DMS153 treated with DMSO at 0.1 percent for 48 hours (cell line): ENCODE measurements at regions not wholly inside any gene's neighbourhood (a gene's known extent, or its start where the extent isn't known, plus 50 kb on each side); places are given as distances from the start of the nearest gene placed in this dataset.

Source experiments
- DNase-seq: peaks from one replicate; lab custom pipeline; 2025; ENCODE audit not compliant: unreplicated experiment; lab: John Stamatoyannopoulos, UW

DNA sequence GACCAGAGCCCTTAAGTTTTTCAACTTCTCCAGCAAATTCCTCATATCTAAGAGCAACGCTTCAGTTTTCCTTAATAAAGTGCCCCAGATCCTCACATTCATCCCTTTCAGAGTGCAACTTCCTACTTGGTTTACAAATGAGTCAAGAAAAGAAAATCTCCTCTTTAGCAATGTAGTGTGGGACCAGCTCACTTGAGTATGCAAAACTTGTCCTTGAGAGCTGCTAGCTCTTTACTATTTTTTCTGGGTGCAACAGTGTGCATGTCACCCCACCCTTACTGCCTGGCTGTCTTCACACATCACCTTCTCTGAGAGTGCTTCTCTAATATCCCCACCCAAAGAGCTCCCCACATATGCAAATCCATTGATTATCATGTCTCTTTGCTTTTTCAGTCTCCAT is 203.1 kb upstream of the CAMK1G start:
- DNase-seq = no peak

DNA sequence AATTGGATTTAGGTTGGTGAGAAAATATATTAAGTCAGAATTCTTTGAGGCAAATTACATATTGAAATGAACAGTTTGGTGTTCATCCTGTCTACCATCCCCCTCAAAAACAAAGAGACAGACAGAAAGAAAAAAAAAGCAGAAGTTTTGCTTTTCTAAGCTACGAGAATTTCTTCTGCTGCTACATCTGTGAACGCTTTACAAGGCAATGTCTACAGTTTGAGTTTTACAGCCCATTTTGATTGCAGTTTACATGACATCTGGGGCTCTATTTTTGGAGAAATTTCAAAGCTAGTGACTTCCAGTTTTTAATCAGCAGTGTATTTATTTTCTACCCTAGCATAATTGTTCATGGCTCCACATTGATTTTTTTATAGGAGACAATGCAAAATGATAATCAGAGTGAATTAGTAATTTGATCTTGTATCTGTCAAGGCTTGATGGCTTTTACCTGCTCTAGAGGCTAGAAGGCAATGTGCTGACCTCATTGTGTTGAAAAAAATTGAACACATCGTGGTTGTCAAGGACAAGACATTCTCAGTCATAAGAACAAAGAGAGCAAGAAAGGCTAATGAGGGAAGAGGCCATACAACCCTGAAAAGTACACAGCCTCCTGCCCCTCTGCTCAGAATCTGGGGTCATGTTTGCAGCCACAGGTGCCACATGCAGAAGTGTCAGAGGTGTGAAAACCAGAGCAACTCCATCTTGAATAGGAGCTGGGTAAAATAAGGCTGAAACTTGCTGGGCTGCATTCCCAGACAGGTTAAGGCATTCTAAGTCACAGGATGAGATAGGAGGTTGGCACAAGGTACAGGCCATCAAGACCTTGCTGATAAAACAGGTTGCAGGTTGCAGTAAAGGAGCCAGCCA is 201.0 kb upstream of the CAMK1G start:
- DNase-seq = no peak

DNA sequence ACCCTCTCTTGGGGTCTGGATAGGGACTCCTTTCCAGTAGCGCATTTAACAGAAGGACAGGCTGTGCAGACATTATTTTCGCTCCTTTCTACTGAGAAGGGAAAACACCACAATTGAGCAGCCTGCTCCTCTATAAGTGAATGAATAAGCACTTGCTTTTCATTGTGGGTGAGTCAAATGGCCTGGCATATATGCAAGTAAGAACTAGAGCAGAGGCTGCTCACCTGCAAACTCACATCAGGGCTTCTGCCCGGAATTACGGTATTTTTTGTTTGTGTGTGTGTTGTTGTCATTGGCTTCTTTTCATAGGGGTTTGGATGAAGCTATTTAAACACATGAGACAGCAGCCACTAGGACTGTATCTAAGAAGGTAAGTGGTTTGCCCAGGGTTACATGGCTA is 200.1 kb upstream of the CAMK1G start:
- DNase-seq = no peak

DNA sequence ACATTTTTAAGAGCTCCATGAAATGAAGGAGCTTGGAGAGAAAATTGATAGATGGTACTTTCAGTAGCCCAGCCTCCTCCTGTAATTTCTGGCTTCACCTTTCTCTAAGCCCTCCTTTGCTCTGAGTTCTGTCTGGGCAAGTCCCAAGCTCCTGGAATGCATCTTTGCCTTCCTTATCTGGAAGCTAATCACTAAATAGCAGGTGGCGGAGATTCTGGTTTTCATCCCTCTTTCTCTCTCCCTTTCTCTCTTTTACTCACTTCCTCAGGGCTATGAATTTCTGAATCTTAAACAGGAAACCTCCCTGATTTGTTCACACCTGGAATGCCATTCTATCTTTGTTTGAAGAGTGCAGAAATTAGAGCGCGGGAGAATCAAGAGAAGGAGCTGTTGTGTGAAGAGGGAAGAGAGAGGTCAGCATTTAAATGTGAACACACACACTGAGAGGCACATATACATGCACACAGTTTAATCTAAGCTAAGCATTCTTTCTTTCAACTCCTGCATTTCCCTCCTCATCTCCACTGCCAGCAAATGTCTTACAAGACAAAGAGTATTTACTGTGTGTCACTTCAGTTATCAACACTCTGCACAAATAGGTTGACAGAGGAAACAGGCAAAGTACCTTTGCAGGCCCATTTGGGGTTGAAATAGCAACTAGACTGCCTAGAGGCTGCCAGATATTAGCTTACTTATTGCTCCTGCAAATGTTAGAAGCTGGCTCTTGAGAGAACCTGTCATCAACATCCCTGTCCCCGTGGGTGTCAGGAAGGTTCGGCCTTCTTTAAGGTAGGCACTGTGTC is 199.4 kb upstream of the CAMK1G start:
- DNase-seq = no peak

DNA sequence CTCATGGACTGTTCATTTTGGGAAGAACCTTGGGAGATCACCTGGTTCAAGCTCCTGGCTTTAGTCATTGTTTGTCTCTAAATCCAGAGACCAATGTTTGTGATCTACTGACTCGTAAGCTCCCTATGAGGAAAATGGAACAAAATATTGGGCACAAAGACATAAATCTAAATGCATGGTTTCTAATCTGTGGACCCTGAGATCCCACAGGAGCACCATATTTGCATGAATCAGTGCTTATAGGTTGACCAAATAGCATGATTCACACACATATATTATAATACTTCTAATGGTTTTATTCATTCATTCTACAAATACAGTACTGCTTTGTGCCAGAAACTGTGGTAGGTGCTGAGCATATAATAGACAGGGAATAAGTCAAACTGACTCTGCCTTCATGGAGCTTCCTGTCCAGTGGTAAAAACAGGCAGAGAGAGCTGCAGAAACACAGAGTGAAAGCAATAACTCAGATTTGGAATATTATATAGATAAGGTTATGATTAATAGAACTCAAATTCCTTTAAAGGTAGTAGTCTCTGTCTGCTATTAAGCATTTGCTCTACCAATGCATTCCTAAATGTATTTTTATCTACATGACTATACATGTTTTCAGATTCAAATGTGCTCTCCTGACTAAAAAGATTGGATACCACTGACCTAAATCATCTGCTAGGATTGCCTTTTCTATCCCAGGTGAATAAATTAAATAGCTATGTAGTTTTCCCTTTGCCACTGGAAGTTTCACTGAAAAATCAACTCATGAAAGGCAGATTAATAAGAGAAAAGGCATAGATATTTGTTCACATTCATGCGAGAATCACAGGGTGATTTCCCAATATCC is 198.6 kb upstream of the CAMK1G start:
- DNase-seq = no peak

DNA sequence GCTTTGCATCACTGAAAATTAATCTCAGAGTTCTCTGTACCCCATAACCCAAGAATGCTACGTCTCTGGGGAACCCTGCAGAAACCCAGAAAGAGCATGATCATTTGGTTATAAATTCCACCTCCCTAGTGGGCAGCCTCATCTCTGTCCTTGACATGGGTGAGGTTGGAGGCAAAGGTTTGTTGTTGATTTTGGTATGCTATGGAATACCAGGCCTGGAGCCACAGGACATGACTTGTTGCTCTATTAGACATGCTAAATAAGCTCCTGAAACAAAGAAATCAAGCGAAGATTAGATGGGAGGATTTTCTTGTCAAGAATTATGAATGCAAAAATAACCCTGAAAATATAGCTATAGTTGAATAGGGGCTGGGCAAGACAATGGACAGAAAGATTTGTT is 197.4 kb upstream of the CAMK1G start:
- no peak for DNase-seq

DNA sequence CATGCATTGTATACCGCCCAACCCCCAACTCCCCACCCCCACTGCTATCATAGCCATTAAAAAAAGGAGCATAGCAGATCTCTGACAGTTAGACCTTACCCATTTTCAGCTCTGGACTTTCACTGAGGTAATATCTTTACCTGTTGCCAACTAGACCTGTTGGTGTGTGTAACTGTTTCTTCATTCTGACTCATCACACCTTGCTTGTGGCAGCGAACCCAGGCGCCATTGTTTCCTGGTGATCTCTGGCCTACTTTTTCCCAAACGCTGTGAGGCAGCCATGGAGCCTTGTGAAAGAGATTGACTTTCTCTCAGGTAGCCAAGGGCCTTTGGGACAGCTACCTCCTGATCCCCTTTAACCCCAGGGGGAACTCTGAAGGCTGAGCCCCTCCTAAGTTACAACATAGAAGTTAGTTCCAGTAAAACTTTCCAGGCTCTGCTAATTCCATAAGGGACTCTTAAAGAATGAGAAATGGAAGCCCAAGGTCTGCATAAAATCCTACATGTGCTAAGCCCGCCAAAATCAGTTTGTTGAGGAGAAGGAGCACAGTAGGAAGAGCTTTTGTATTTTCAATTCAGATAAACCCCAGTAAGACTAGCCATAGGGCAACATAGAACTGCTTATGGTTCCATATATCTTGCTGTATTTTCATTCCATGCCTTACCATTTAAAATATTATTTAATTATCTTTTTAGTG is 196.1 kb upstream of the CAMK1G start:
- DNase-seq = no peak

DNA sequence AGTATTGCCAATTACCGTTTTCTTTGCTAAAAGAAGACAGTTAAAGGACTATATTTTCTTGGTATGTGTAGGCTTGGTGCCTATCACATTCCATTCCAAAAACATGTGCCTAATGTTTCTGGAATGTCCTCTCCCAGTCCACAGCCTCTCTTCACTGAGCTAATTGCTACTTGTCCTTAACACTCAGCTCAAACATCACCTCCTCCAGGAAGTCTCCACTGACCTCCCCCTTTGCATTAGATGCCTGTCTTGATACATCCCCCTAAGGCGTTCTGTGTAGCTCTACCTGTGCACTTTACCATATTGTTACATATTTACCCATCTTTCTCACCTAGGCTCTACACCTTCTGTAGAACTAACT is 195.6 kb upstream of the CAMK1G start:
- DNase-seq = no peak

DNA sequence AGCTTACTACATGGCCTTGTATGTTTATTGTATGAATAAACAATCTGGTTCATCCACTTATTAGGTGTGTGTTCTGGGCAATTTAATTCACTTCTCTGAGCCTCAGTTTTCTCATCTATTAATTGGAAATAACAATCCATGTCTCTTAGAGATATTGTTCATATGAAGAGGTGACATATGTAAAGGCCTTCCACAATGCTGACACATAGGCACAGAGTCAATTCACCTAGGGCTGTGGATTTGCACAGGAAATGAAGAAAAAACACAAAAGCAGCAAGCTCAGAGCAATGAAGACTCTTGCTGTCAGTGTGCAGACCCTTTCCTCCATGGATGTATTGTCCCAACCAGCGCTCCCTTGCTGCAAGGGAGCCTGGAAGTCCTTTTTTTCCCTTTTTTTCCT is 195.2 kb upstream of the CAMK1G start:
- DNase-seq = no peak

DNA sequence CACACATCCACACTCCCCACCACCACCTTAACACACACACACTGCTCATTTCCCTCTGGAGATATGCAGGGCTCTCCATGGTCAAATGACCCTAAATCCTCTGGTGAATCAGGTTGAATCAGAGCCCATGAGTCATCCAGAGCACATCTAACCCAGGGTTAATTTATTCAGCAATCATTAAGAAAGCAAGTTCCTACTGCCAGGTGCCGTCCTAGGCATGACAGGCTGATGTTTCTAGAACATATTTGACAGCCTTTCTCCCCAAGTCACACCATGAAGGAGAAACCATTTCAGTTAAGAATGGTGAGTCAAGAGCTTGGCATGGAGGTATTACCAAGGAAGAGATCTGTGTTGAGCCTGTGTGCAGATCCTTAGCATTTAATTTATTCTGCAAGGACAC is 194.3 kb upstream of the CAMK1G start:
- DNase-seq = no peak

DNA sequence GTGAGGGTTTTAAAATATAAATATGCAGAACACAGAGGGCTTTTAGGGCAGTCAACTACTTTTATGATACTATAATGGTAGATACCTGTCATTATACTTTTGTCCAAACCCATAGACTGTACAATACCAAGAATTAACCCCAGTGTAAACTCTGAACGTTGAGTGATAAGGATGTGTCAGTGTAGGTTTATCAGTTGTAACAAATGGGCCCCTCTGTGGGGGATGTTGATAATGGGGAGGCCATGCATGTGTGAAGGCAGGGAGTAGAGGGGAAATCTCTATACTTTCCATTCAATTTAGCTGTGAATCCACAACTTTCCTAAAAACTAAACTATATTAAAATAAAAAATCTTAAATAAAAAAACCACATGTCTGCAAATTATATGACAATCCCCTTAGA is 193.5 kb upstream of the CAMK1G start:
- no peak for DNase-seq

DNA sequence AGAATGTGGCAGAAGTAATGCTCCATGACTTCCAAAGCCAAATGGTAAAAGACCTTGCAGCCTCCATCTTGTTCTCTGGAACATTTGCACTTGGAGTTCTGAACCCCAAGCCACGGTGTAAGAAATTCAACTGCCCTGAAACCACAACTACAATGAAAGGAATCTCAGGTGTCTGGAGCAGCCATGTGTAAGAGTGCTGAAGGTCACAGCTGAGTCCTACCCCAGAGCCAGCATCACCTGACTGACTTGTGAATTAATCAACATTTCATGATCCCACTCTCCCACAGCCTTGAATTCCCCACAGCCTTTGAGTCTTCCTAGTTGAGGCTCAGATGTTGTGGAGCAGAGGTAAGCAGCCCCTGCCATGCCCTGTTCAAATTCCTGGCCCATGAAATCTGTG is 192.8 kb upstream of the CAMK1G start:
- DNase-seq = no peak

DNA sequence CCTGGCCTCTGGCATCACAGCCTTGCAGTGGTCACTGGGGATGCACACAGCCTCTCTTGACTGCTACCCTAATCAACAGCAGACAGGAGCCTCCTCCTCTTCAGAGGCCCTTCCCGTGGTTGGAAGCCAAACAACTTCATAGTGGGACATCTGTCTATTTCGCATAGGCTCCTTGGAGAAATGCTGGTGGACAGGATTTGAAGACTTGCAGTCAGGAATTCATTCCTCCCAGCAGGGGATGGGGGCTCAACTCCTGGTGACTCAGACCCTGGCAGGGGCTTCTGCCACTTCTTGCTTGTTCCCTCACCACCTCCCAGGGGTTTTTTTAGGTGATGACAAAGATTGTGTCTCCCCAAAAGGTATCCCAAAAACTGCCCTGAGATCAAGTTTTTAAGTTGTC is 191.7 kb upstream of the CAMK1G start:
- no peak for DNase-seq

DNA sequence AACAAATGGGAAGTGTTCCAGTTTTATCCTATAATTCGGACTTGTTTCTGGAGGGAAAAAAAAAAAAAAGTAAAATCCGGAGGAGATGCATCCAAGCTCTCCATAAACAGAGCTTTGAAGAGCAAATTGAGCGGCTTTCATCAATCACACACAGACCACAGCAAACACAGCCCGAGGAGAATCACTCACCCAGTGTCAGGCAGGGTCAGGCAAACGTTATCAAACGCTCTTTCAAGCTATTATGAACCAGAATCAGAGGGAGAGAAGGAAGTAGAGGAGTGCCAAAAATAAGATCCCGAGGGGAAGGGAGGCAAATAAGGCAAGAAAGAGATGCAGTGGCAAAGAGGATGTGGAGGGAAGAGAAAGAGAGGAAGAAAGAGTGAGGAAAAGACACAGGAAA is 188.3 kb upstream of the CAMK1G start:
- no peak for DNase-seq

DNA sequence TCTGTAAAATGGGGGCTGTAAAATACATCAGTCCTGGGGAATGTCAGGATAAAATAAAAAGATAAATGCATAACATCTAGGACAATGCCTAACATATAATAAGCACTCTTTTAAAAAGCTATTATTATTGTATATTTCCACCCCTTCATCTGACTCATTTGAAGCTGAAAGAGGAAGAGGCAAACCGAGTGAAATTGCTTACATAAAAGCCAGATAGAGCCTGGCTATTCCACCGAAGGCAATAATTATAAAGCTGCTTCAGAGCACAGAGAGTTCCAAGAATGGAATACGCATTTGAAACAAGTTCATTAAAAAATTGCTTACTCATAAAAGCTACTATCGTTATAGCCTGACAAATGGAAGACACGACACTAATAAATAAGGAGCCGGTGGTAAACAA is 186.1 kb upstream of the CAMK1G start:
- DNase-seq = no peak

DNA sequence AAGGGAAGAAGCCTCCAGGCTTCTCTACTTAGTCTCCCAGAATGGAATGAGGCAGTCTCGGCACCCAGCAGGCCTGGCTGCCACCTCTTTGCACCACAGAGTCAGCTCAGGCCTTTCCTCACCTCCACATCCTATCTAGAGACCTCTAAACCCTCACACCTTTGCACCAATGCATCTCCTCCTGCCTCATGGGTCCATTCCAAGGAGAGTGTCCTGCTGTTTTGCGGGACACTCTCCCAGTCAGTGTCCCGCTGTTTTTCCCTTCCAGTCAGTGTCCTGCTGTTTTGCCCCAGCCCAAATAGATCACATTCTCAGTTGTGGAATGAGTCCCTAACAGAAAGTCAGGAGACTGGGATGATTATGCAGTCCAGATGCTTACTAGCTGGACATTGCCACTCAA is 185.6 kb upstream of the CAMK1G start:
- DNase-seq = no peak

DNA sequence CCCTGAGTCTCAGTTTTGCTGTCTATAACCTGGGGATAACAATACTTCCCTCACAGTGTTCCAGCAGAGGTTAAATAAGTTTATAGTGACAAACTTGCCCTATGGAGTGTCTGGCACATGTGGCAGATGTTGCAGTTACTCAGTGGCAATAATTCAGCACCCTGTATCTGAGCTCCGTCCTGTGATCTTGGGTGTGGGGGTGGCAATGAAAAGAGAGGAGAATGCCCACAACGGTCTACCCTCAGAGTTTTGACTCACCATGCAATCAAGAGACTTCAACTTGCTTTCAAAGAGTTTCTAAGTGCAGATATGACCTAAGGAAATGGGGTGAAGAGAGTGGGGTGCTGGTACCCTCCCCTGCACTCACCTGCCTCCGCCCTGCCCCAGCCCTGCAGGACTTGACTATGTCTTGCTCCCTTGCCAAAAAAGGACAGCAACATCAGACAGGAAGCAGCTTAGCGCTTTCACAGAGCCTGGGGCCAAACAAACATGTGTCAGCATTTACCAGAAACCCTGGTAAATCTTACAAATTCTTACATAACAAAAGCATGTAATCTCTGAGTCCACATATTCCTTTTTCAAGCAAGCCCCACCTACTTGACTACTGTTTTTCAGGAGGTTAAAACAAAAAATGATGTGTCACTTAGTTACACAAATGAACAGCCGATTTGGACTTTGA is 185.1 kb upstream of the CAMK1G start:
- no peak for DNase-seq

DNA sequence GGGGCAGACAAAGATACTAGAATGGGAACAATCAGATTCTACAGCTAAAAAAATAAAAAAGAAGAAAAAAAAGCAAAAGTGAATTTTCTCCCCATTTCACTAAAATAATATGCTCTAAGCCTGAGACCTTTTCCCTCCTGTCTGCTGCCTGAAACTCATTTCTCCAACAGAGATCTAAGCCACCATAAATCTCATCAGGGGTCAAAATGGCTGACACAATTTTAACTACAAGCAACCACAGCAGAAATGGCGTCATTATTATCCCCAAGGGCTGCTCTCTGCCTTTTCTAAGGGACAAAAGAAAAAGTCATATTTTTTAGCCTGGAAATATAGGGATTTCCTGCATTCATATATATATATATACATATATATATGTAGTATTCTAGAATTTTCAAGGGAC is 183.7 kb upstream of the CAMK1G start:
- DNase-seq = no peak

DNA sequence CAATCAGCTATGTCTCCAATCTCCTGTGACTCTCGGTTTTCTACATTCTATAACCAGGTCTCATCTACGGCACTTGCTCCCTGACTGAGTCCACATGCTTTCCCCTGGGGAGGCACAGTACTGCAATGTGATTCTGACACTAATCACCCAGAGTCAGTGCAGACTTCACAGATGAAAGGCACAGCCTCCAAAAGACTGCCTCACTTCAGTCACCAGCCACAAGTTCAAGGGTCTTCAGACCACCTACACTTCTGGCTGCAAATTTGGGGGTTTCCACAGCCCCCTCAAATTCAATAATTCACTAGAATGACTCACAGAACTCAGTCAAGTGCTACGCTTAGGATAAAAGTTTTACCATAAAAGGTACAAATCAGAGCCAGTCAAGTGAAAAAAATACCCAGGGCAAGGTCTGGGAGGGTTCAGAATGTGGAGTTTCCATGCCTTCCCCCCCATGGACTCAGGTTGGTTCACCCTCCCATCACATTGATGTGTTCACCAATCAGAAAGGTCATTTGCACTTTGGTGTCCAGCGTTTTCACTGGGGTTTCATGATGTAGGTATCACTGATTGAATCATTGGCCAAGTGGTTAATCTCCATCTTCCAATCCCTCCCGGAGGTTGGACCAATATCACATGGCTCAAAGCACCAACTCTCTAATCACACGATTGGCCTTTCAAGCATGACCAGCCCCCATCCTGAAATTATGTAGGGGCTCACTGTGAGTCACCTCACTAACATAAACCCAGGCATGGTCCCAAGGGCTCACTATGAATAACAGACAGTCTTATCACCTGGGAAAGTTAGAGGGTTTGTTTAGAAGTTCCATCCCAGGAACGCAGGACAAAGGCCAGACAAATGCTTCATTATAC is 182.9 kb upstream of the CAMK1G start:
- no peak for DNase-seq

DNA sequence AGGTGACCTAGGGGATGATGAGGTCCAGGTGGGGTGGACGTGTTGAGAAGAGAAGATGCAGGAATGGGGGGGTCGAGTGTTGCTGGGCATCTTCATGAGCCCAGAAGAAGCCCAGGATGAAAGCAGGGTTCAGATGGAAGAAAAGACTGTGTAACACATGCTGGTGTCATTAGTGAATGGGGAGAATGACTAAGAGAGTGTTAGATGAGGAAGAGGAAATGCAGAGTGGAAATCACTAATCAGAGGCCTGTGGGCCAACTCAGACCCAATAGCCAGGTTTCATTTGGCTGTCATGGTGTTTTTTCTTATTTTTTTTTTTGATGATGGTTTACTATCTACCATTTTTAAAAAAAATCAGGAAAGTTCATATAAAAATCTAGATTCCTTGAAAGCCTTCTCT is 180.8 kb upstream of the CAMK1G start:
- DNase-seq = no peak
